ENCODE measurements at regions not wholly inside any gene's neighbourhood (a gene's known extent, or its start where the extent isn't known, plus 50 kb on each side); places are given as distances from the start of the nearest gene placed in this dataset.

- TF ChIP-seq CTCF (IDR thresholded peaks at IDR 0.05) (no peak), POLR2A (IDR thresholded peaks at IDR 0.05) (no peak)
Observed at GRCh38 chr4:101708293-101709039, 82.1 kb upstream of the BANK1 start.

Measured in vagina (tissue), 2 donors.